GM18502 (cell line): ENCODE measurements at regions not wholly inside any gene's neighbourhood (a gene's known extent, or its start where the extent isn't known, plus 50 kb on each side); places are given as distances from the start of the nearest gene placed in this dataset.

Source experiments
- ATAC-seq: cut with Tn5 transposase; IDR thresholded peaks from one replicate; pipeline ENCODE4 v1.9.1; 2021; ENCODE audit warnings: mild to moderate bottlenecking; ENCODE audit not compliant: unreplicated experiment, poor library complexity

DNA sequence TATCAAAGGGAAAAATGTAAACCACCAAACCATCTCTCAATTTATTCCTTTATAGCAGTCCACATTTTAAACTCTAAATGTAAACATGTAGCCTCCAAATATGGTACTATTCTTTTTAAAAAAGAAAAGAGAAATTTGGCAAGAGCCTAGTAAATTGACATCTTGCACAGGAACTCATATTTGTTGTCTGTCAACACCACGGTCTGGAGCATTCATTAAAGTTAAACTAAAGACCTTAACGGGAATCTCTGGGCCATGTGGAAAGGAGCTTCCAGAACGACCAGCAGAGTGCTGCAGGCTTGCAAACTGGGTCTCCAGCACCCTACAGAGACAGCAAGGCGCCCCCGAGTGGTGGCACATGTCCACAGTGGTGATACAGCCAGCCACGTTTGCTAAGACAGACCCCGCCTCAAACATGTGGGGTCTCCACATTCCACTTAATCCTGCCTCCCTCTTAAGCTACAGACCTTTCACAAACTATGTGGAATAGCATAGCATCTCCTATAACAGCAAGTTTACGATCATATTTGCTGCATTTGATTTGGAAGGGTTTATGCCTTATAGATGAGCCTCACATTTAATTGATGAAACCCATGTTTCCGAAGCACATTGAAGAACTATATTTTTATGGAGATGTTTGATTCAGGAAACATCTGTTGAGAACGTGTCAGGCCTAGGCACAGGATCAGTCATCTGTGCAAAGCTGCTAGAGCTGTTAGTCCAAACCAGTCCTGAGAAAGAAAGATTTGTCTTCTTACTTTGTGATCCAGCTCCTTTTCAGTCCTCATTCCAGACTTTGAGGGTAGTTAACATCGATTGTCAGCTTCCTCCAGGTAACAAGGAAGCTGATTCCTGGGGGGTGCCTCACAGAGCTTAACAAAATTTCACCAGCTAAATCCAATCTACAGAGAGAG, 96.4 kb upstream of the BACE2 start:
- ATAC-seq, result no peak

DNA sequence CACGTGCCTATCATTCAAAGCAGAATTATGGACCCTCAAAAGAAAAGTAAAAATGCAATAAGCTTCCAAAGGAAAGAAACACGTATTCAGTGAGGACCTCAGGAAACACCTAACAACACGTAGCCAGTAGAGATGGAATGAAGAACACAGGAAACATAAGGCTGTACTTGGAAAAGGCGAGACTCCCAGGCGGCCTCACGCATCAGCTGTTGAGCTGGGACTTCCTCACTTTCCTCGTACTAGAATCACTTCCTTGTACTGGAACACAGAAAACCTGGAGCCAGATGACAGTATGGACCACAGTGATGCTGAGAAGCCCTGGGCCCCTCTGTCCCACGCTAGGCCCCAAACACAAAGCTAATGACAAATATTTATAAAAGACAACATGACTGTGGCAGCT, 94.4 kb upstream of the BACE2 start:
- no peak for ATAC-seq

DNA sequence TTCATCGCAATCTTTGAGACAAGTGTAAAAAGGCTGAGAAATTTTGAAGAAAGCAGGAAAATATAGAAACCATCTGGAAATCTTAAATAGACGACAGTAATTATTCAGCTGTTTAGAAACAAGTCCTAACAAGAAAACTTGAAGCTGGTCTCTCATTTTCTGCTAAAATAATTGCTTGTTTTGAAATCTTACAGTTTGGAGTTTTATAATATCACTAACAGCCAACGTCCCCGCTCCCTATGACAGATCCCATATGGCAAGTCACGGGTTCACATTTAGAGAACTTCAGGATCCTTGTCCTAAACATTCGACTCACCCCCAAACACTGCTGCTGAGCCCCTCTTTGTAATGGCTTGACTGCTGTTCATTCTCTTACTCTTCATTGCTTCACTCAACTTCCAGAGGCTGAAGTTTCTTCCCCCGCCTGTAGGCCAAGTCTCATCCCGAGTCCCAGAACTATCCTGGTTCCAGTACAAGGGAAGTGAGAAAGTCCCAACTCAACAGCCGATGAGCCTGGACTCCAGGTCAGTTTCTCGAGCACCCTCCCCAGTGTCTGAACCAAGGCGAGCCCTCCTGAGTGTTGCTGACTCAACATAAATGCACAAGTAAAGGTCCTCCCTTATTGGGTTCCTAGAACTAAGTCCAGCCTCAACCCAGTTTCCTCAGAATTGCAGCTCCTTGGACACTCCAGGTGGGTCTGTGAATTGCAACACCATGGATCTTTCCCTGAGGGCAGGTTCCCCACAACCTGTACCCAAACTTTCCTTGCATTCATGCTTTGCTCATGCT, 93.4 kb upstream of the BACE2 start:
- ATAC-seq, result no peak

DNA sequence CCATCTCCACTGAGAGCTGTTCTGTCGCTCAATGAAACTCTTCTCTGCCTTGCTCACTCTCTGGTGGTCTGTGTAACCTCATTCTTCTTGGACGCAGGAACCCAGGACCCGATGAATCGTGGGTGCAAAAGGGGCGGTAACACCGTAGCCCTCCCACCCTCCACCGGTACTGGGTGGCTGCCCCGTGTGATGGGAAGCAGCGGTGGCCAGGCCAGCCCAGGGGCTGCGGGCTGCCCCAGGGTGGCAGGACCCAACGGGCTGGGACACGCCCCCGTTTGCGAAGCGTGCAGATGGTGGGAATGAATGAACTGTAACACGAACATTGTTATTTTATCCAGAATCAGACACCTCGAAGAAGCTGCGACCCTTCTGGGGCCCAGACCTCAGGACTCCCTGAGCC, 92.3 kb upstream of the BACE2 start:
- no peak for ATAC-seq

DNA sequence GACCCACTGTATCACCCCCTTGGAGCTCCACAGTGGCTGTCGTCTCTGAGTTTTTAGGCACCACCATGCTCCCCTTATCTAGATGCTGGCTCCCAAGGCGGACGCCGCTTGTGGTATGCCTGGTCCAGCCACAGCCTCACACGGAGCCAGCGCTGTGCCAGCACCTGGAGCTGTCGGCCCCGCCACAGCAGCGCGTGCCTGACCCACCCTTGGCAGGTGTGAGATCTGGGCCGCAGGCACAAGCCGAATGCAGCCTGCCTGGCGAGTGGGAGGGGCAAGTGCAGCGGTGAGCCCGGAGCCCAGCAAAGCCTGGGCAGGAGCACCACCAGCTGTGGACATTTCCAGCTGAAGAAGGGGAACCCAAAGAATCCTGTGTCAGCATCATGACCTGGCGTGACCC, 91.9 kb upstream of the BACE2 start:
- ATAC-seq, result no peak

DNA sequence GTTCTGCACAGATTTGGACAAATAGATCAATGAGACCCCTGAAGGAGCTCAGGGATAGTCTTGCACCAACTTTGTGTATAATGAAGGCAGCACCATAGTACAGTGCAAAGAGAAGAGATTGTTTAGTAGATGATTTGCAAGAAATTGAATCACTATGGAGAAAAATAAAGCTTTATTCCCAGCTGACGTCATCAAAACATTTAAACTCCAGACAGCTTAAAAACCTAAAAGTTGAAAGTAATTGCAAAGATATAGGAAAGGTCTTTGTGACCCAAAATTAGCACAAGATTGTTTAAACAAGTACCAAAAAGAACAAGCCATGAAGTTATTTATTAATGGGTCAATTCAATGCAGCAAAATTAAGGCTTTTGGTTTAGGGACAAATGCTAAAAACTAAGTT, 88.8 kb upstream of the BACE2 start:
- ATAC-seq, result no peak

DNA sequence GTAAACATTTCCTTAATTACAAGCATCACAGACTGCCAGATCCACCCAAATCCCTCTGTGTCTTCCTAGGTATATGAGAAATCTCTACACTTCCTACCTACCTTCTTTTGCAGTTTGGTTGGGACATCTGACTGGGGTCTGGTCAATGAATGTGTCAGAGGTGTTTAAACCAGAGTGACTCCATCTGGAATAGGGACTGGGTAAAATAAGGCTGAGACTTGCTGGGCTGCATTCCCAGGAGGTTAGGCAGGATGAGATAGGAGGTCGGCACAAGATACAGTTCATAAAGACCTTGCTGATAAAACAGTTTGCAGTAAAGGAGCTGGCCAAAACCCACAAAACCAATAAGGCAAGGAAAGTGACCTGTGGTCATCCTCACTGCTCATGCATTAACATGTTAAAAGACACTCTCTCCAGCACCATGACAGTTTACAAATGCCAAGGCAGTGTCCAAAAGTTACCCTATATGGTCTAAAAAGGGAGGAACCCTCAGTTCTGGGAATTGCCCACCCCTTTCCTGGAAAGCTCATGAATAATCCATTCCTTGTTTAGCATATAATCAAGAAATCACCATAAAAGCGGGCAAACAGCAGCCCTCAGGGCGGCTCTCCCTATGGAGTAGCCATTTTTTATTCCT, 87.4 kb upstream of the BACE2 start:
- no peak for ATAC-seq

DNA sequence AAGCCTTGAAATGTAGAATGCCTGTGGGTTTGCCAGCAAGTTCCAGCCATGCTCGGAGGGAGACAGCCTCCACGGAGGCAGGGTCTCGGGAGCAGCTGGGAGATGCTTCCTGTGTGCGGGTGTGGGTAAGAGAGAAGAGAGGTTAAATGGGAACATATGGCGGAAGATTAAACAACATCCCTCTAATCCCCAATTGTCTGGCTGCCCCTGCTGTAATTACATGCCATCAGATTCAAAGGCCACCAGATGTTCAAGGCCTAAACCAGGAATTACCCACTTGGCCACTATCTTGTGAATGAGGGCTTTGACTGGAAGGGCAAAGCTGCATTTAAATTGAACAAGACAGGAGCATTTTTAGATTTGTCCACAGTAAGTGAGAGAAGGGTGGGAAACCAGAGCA, 81.4 kb upstream of the BACE2 start:
- no peak for ATAC-seq

DNA sequence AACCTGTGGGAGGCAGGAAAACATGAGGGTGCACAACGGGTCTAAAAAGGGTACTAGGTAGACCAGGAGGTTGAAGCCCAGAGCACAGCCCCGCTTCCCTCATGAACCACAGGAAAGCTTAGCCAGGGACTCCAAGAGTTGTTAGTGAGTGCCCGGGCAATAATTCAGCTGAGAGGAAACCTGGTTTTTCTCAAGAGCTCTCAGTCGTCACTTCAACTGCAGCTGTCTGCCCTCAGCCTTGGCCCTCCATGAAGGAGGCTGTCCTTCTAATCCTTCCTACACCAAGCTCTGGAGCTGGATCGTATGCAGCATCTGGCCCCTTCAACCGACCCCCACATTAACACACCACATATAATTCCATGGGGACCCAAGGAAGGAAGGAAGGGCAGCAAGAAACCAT, 77.0 kb upstream of the BACE2 start:
- ATAC-seq, result no peak

DNA sequence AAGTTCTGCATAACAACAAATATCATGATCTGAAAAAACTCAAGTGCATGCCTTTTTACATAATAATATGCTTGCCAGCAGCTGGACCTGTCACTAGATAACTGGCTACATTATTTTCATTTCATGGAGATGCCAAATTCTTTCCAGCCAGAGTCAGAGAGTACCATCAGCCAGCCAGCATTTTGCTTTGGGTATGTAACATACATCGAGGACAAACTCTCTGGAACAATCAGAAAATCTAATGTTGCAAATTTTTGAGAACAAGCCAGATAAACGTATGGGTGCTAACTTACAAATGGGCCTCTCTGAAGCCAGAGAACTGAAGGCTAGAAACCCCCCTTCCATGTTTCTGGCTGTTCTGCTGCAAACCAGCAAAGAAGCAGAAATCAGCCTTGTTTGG, 76.3 kb upstream of the BACE2 start:
- ATAC-seq, result no peak

DNA sequence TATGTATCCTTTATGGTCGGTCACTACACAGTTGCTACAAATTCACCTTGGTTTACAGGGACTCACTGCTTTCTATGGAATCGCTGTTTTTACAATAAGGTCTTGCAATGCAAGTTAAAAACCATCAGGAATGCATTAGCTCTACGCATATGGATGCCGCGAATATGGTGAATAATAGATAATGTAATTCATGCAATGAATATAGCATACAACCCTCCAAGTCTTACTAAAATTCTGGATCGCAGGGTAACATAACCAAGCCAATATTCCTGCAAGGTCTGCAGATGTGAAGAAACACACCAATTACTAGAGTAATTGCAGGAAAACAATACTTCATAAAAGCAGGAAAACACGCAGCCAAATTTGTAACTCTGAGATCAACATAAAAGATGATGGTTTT, 75.6 kb upstream of the BACE2 start:
- ATAC-seq, result no peak

DNA sequence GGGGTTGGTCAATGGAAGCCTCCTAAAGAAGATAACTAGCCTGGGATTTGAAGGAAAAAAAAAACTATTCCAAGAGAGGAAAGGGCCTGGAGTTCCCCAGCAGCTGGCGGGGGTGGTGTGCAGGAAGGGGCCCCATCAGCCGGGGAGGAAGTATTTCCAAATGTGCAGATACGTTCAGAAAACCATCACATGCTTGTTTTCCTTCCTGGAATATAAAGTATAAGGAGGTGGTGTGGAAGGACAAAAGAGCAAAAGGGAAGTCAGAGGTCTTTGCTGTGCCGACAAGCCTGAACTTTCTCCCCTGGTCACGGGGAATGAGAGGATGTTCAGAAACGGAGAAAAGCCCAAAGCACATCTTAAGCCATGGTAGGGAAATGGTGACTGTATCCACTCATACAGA, 72.0 kb upstream of the BACE2 start:
- no peak for ATAC-seq

DNA sequence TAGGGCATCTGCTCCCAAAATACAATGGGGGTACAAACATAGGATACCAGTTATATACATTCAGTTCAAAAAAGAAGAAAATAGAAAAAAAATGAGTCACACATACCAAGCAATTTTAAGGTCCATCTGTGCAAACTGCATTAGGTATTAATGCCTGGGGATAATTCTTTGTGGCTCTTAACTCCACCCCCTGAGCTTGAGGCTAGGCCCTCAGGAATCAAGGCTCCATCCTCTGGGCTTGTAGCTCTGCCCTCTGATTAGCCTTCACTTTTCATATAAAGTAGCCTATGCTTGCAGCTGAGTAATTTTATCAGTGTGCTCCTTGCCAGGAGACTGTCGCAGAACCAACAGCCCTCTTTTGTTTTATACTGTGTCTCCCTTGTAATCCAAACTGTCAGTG, 69.9 kb upstream of the BACE2 start:
- ATAC-seq, result no peak

DNA sequence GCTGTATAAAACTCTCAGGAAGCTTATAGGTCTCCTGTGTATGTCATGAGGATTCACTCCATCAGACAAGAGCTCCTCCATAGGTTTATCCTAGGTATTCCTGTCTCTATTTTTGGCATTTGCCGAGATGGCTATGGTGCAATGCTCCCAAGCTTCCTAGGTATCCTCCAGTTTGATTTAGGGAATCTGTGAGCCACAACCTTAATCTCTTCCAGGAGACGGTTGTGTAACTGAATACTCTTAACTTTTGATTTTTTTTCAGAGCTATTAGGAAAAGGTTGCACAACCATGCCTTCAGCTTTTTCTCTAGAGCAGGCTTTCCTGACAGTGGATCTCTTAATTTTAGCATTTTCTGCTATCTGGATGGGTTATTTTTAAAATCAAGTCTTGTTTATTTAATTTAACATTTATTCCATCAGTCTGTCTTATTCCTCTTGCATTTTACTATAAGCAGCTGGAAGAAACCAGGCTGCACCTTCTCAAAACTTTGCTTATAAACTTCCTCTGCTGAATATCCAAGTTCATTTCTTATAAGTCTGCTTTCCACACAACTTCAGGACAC, 69.4 kb upstream of the BACE2 start:
- ATAC-seq, result no peak

DNA sequence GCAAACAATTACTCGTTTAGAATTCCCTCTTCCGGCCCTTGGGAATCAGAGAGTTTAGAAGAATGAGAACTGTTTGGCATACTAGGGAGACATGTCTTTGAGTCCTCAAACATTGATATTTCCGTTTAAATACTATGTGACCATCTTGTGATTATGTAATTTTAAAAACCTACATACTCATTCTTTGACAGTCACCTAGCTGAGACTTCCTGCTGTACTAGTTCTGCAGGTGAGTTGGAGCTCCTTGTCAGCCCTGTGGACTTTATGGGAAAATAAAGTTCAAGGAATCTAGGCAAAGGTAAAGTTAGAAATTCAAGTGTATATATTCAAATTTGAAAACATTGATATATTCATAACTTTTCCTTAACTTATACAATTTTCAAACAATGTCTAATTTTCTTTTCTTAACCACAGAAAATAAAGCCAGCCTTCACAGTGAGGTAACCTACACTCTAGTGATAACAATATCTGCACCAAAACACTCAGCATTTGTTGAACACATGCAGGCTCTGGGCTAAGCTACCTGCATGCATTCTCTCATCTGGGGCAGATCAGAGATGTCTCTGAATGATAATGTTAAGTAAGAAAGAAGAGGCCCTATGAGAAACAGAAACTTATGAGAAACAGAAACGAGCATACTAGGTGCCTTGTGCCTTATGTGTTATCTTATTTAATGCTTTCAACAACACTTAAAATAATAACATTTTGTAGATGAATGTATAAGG, 67.0 kb upstream of the BACE2 start:
- ATAC-seq, result no peak

DNA sequence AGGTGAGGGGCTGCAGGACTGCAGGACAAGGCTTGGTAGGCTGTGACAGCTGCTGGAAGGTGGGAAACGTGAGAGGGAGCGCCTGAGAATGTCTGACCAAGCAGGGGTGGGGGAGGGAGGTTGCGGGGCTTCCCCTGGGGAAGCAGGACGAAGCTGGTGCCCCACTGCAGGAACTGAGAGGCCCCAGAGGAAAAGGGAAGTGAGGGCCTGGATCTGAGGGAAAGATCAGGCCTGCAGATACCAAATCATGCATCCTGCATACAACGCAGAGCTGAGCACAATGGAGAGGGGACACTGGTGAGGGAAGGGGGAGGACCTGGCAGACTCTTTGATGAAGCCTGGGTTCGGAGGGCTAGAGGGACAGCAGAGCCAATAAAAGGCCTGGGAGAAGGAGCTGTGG, 65.7 kb upstream of the BACE2 start:
- no peak for ATAC-seq

DNA sequence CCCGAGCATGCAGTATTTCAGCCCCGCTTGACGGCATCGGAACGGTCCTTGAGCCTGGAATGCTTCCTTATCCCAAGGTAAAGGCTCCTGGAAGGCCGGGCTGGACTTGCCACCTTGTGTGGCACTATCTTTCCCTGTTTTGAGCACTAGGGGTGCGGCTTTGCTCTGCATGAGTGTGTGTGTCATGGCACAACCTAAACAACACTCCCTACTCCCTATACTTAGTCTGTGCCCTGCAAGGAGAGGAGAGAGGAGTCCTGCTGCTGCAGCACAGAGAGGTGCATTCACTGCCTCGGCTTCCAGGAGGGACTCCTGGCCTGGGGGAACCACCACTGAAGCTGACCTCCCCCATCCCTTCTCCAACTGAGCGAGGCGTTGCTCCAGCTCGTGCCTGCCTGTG, 60.4 kb upstream of the BACE2 start:
- no peak for ATAC-seq

DNA sequence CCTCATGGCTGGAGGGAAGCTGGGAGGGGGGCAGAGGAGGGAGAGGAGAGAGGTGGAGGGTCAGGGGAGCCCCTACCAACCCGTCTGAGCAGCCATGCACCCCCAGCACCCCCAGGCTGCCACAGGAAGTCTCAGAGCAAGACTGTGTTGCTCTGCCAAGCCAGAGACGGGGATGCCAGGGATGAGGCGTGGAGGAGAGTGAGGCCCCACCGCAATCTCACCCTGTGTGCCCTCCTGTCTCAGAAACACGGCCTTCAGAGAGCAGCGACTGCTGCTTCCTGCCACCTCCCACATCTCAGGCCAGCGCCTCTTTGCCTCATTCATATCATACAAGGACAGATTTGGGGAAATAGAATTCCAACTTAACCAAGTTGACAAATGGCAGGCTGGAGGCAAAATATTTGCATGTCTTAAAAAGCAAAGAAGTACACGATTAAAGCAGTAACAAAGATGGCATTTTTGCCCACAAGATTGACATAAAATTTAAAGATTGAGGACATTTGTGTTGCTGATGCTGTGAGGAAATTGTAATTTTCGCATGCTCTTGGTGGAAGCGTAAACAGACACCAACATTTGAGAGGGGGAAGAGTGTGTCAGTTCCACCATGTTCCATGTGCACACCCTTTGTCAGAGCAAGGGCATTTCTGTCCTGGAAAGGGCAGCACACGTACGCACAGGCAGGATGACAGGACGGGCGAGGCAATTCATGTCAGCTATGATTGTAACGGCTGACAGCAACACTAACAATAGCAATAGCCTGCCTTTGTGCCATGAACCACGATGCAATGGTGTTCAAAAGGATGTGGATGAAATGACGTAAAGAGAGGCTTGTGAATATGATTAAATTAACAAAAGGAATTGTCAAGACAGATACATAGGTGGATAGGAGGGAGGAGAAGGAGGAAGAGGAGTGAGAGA, 59.0 kb upstream of the BACE2 start:
- no peak for ATAC-seq

DNA sequence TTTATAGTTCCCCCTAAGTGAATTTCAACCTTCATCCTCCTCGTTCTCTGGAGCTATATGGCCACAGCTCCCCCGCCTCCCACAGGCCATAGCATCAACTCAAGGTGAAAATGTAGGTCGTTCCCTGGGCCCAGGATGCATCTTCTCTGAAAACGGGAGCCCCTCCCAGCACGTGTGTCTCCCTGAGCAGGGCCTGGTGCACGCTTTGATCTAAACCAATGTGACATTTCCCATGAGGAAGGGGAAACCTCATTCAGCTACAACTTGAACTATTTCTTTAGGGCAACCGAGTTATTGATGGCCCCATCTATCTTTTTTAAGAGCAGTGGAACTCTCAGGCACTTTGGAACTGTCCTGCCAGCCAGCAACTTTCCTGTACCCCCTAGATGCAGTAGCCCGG, 57.8 kb upstream of the BACE2 start:
- ATAC-seq, result no peak
